ENCODE measurements at regions not wholly inside any gene's neighbourhood (a gene's known extent, or its start where the extent isn't known, plus 50 kb on each side); places are given as distances from the start of the nearest gene placed in this dataset.

DNA sequence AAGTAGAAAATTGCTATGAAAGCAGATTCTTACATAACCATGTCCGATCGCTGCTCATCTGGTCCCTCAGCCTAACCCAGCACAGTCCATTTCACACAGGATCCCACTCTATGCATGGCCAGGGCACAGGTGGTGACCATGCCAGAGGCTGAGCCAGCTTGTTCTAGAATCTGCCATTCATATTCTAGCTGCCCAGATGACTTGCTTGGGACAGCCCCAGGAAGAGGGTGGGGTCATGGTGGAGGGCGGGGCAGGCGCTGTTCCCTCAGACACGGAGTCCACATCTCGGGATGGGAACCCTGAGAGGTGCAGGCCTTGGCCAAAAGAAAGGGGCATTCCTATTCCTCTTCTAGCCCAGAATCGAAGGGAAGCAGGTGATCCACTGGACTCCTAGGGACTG, 275.2 kb upstream of the IRX2 start (continued):
- TF ChIP-seq, protein P1, sequence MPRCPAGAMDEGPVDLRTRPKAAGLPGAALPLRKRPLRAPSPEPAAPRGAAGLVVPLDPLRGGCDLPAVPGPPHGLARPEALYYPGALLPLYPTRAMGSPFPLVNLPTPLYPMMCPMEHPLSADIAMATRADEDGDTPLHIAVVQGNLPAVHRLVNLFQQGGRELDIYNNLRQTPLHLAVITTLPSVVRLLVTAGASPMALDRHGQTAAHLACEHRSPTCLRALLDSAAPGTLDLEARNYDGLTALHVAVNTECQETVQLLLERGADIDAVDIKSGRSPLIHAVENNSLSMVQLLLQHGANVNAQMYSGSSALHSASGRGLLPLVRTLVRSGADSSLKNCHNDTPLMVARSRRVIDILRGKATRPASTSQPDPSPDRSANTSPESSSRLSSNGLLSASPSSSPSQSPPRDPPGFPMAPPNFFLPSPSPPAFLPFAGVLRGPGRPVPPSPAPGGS (IDR thresholded peaks at IDR 0.05; ENCODE audit: borderline replicate concordance, insufficient read depth, low read depth, low read length, poor library complexity, severe bottlenecking), result no peak
- TF ChIP-seq MEF2A (IDR thresholded peaks at IDR 0.05; ENCODE audit: insufficient read depth, low read depth, low read length), result no peak
- no peak for TF ChIP-seq SIN3A (IDR thresholded peaks at IDR 0.05; ENCODE audit: low read depth, low read length)
- no peak for TF ChIP-seq SRF (IDR thresholded peaks at IDR 0.05; ENCODE audit: low read depth in 2 of 2, low read length in 2 of 2)

DNA sequence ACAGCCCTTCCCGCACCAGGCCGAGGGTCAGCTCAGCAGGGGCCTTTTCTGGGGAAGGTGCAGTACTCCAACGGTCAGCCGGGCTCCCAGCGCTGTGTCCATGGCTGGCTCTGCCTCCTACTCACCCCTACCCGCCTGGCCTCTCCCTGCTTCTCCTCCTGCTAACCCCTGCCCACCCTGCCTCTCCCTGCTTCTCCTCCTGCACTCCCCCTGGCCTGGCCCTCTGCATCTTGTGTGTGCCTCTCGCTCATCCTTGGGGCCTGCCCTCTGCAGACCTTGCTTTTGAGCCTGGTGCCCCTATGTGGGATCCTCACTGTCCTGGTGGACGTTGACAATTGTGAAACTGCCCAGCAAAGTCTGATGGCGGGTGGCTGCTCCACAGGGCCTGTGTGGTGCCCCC, 274.6 kb upstream of the IRX2 start:
- DNase-seq (ENCODE audit: low read depth, low spot score), result no peak
- ChIA-PET RAD21 (ENCODE audit: unreplicated experiment) (no interaction called here), CTCF (no interaction called here), SMC1A (ENCODE audit: uncharacterized antibody, unreplicated experiment) (no interaction called here), POLR2A (no interaction called here)
- BruUV-seq (replicated peaks), result no TSS peak
- no peak for ATAC-seq
- no peak overlapping the region for H3K4me2 ChIP-seq (ENCODE audit: control insufficient read depth, insufficient read depth)
- no peak overlapping the region for H3K4me3 ChIP-seq
- no peaks in the 10 kb centered on the region; the same call in 2 of the 3 replicates for H3K9me3 ChIP-seq (replicated peaks; ENCODE audit: control insufficient read depth, insufficient read depth, low read length)
- H3K79me2 ChIP-seq (ENCODE audit: control insufficient read depth, insufficient read depth, low read length), result no peaks in the 10 kb centered on the region
- no peaks in the 10 kb centered on the region for H3K27me3 ChIP-seq (replicated peaks in 1 of 2; ENCODE audit: control insufficient read depth in 2 of 2, insufficient read depth in 2 of 2, low read length in 1 of 2)
- intact Hi-C loops (cut with micrococcal nuclease; ENCODE audit: unreplicated experiment), result no loop called here
- no peaks in the 10 kb centered on the region for H4K20me1 ChIP-seq (ENCODE audit: control insufficient read depth, insufficient read depth)
- no peaks in the 10 kb centered on the region for H3K36me3 ChIP-seq (ENCODE audit: control insufficient read depth in 2 of 2, insufficient read depth in 2 of 2, low read length in 1 of 2)
- H2AFZ ChIP-seq (ENCODE audit: control insufficient read depth, low read depth, low read length), result no peak overlapping the region
- H3K9ac ChIP-seq (ENCODE audit: control insufficient read depth, insufficient read depth, low read length), result no peak overlapping the region
- TF ChIP-seq MTA2 (IDR thresholded peaks at IDR 0.05; ENCODE audit: low read depth) (no peak), FOXK2 (IDR thresholded peaks at IDR 0.05) (no peak), POLR2AphosphoS2 (IDR thresholded peaks at IDR 0.05; ENCODE audit: low read depth, low read length) (no peak)
- no peak for FAIRE-seq
- in situ Hi-C loops (cut with MboI), result no loop called here
- no peak overlapping the region for H3K27ac ChIP-seq (ENCODE audit: control insufficient read depth, insufficient read depth)
- WGBS (ENCODE audit: insufficient coverage, insufficient replicate concordance, low lambda C conversion rate, missing lambda C conversion rate), result 14% methylated on average over 5 of the region's 9 CpGs
- H3K4me1 ChIP-seq (ENCODE audit: control insufficient read depth, insufficient read depth, low read length), result no peaks in the 10 kb centered on the region
